ENCODE measurements at regions not wholly inside any gene's neighbourhood (a gene's known extent, or its start where the extent isn't known, plus 50 kb on each side); places are given as distances from the start of the nearest gene placed in this dataset.
"Not testable (repeated sequence)": the region's sequence is repeated elsewhere in the genome, so short reads cannot be mapped to it uniquely, and the experiment has no call there.

- ATAC-seq = no peak
- TF ChIP-seq CTCF (IDR thresholded peaks at IDR 0.05) = no peak
Measured at GRCh38 chr7:68073701-68074100, 1077.1 kb downstream of the TYW1 start.

GRCh38 chr7:68074242-68074641, 1077.6 kb downstream of the TYW1 start:
- TF ChIP-seq CTCF (IDR thresholded peaks at IDR 0.05) = no peak
- Histone ChIP-seq H3K4me3 (no peak overlapping the region), H3K27me3 (ENCODE audit: low read depth) (no peaks in the 10 kb centered on the region), H3K36me3 (no peaks in the 10 kb centered on the region), H3K9me3 (no peaks in the 10 kb centered on the region), H3K4me1 (no peaks in the 10 kb centered on the region), H3K27ac (no peak overlapping the region)
- intact Hi-C loops (cut with DNase I) = no loop called here
- DNase-seq = no peak
- no peak for ATAC-seq

More at GRCh38 chr7:68073701-68074100, 1077.1 kb downstream of the TYW1 start:
- no peak overlapping the region for H3K27ac ChIP-seq
- DNase-seq = no peak
- intact Hi-C loops (cut with DNase I) = no loop called here
- H3K4me3 ChIP-seq = no peak overlapping the region
- H3K9me3 ChIP-seq = no peaks in the 10 kb centered on the region
- no peaks in the 10 kb centered on the region for H3K36me3 ChIP-seq
- H3K4me1 ChIP-seq = no peaks in the 10 kb centered on the region
- H3K27me3 ChIP-seq (ENCODE audit: low read depth) = no peaks in the 10 kb centered on the region

GRCh38 chr7:68078157-68078710, 1081.6 kb downstream of the TYW1 start:
- Histone ChIP-seq H3K27ac (no peak overlapping the region), H3K4me1 (no peaks in the 10 kb centered on the region), H3K4me3 (no peak overlapping the region), H3K27me3 (ENCODE audit: low read depth) (no peaks in the 10 kb centered on the region), H3K36me3 (no peaks in the 10 kb centered on the region), H3K9me3 (no peaks in the 10 kb centered on the region)
- DNase-seq (no peak), ATAC-seq (no peak)
- intact Hi-C loops (cut with DNase I) = no loop called here
- TF ChIP-seq CTCF (IDR thresholded peaks at IDR 0.05) = no peak

- H3K27me3 ChIP-seq (ENCODE audit: low read depth); DNase-seq; ATAC-seq; H3K4me1 ChIP-seq; intact Hi-C loops (cut with DNase I); H3K36me3 ChIP-seq; H3K4me3 ChIP-seq; H3K27ac ChIP-seq; H3K9me3 ChIP-seq: not testable (repeated sequence)
Measured at GRCh38 chr7:68082066-68082960, 1085.7 kb downstream of the TYW1 start.

- intact Hi-C loops (cut with DNase I); ATAC-seq; H3K27me3 ChIP-seq (ENCODE audit: low read depth); H3K4me1 ChIP-seq; H3K36me3 ChIP-seq; DNase-seq; H3K27ac ChIP-seq; H3K4me3 ChIP-seq; H3K9me3 ChIP-seq: not testable (repeated sequence)
Measured at GRCh38 chr7:68082961-68083657, 1086.5 kb downstream of the TYW1 start.

- no peaks in the 10 kb centered on the region for H3K36me3 ChIP-seq
- no peak overlapping the region for H3K4me3 ChIP-seq
- intact Hi-C loops (cut with DNase I) = no loop called here
- no peaks in the 10 kb centered on the region for H3K9me3 ChIP-seq
- no peak for TF ChIP-seq CTCF (IDR thresholded peaks at IDR 0.05)
- no peaks in the 10 kb centered on the region for H3K27me3 ChIP-seq (ENCODE audit: low read depth)
- ATAC-seq (no peak), DNase-seq (no peak)
- H3K27ac ChIP-seq = no peak overlapping the region
- no peaks in the 10 kb centered on the region for H3K4me1 ChIP-seq
Measured at GRCh38 chr7:68087401-68087800, 1090.8 kb downstream of the TYW1 start.

Measured in lower lobe of right lung (tissue), 2 donors.